ENCODE measurements at regions not wholly inside any gene's neighbourhood (a gene's known extent, or its start where the extent isn't known, plus 50 kb on each side); places are given as distances from the start of the nearest gene placed in this dataset.

DNA sequence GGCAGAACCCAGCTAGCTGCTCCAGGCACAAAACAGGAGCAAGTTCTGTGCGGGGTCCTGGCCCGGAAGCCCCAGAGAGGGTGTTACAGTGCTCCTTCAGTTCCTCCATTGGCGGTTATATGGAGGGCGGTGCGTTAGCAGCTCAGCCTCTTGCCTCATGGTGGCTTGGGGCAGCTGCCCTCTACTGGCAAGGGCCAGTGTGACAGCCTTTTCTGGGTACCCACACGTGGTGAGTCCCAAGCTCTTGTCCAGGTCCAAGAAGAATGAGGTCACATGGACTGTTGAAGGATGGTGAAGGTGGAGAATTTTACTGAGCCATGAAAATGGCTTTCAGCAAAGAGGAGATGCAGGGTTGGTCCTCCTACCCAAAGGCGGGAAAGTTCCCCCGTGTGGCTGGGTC, 100.5 kb downstream of the WT1 start:
- Histone ChIP-seq H3K36me3 (ENCODE audit: control insufficient read depth, insufficient read depth, low read length) (no peaks in the 10 kb centered on the region), H3K9ac (ENCODE audit: low read depth, low read length) (no peak overlapping the region), H3K27me3 (ENCODE audit: control insufficient read depth, insufficient read depth, low read length) (peaks cover 35% of the 10 kb centered on the region), H3K9me3 (ENCODE audit: control insufficient read depth, insufficient read depth, low read length) (peaks cover 10% of the 10 kb centered on the region; the same call in 1 of the 2 replicates), H3K4me1 (ENCODE audit: control insufficient read depth, insufficient read depth, low read length) (peaks cover 8% of the 10 kb centered on the region; the same call in 1 of the 2 replicates), H3K4me3 (ENCODE audit: low read depth, low read length) (no peak overlapping the region), H3K27ac (ENCODE audit: low read depth, low read length) (no peak overlapping the region)
